DND-41 (cell line): ENCODE measurements at regions not wholly inside any gene's neighbourhood (a gene's known extent, or its start where the extent isn't known, plus 50 kb on each side); places are given as distances from the start of the nearest gene placed in this dataset.

Experiments used
- ATAC-seq: fragments of 200-7000 bp; cut with Tn5 transposase; 3 replicates; pipeline ENCODE4 v1.9.1; 2021; ENCODE audit warnings: low read depth; ENCODE audit not compliant: insufficient read depth
- DNase-seq: peaks from one replicate; pipeline ENCODE4 v3.0.0-alpha.2; 2020
- H2AFZ ChIP-seq: 2 replicates; pipeline ENCODE4 v1.6.0; 2012; ENCODE audit warnings: low read depth, low read length
- H3K27ac ChIP-seq: 2 replicates; pipeline ENCODE4 v1.5.1; 2012; ENCODE audit warnings: low read length, inconsistent platforms
- H3K27me3 ChIP-seq: fragments of 200-600 bp; sonication (generic); 2 replicates; pipeline ENCODE4 v1.6.0; 2012; ENCODE audit warnings: low read length, mild to moderate bottlenecking, inconsistent platforms; ENCODE audit not compliant: insufficient read depth, poor library complexity
- H3K36me3 ChIP-seq: 2 replicates; pipeline ENCODE4 v1.5.1; 2012; ENCODE audit warnings: low read length, inconsistent platforms; ENCODE audit not compliant: insufficient read depth
- H3K4me1 ChIP-seq: 2 replicates; pipeline ENCODE4 v1.5.1; 2012; ENCODE audit warnings: mild to moderate bottlenecking, low read length; ENCODE audit not compliant: insufficient read depth
- H3K4me2 ChIP-seq: 2 replicates; pipeline ENCODE4 v1.6.0; 2012; ENCODE audit warnings: mild to moderate bottlenecking, moderate library complexity, low read length, inconsistent platforms; ENCODE audit not compliant: insufficient read depth
- H3K4me3 ChIP-seq, 2 experiments: fragments of 200-600 bp in 1 of 2; shearing (Covaris generic) in 1 of 2; 2 replicates each; pipeline ENCODE4 v1.5.1; 2012 to 2016; ENCODE audit warnings: inconsistent platforms in 2 of 2, low read length in 2 of 2, mild to moderate bottlenecking in 2 of 2, low read depth in 1 of 2, moderate library complexity in 1 of 2
- H3K79me2 ChIP-seq: 2 replicates; pipeline ENCODE4 v1.6.0; 2012; ENCODE audit warnings: low read length, inconsistent platforms; ENCODE audit not compliant: insufficient read depth
- H3K9ac ChIP-seq: 2 replicates; pipeline ENCODE4 v1.6.0; 2012; ENCODE audit warnings: low read depth, mild to moderate bottlenecking, inconsistent platforms, low read length, moderate library complexity
- H3K9me3 ChIP-seq: 2 replicates; pipeline ENCODE4 v1.5.1; 2012; ENCODE audit warnings: low read length, moderate library complexity, mild to moderate bottlenecking, inconsistent platforms; ENCODE audit not compliant: insufficient read depth, severe bottlenecking
- H4K20me1 ChIP-seq: 2 replicates; pipeline ENCODE4 v1.6.0; 2012; ENCODE audit warnings: low read length; ENCODE audit not compliant: insufficient read depth
- EZH2 ChIP-seq: IDR thresholded peaks from 3 replicates; pipeline ENCODE4 v1.6.1; 2012; ENCODE audit warnings: borderline replicate concordance, low read depth, mild to moderate bottlenecking, moderate library complexity, low read length, inconsistent platforms; ENCODE audit not compliant: severe bottlenecking
- TF ChIP-seq, protein P1 (sequence below): IDR thresholded peaks from 2 replicates; pipeline ENCODE4 v1.5.1; 2012; ENCODE audit warnings: borderline replicate concordance, low read length, moderate library complexity, mild to moderate bottlenecking; ENCODE audit not compliant: poor library complexity, severe bottlenecking; ENCODE audit errors: extremely low read depth

GRCh38 chr11:8801121-8801520 lies 109.9 kb upstream of the AKIP1 start:
- no peak overlapping the region for H2AFZ ChIP-seq
- no peaks in the 10 kb centered on the region for H3K4me1 ChIP-seq
- ATAC-seq (no peak), DNase-seq (no peak)
- no peaks in the 10 kb centered on the region for H3K27me3 ChIP-seq
- H3K9ac ChIP-seq, result no peak overlapping the region
- no peak overlapping the region for H3K27ac ChIP-seq
- H3K36me3 ChIP-seq, result no peaks in the 10 kb centered on the region
- H4K20me1 ChIP-seq, result no peaks in the 10 kb centered on the region
- no peak overlapping the region for H3K4me3 ChIP-seq
- no peak overlapping the region for H3K4me2 ChIP-seq
- no peaks in the 10 kb centered on the region for H3K79me2 ChIP-seq
- H3K9me3 ChIP-seq, result no peaks in the 10 kb centered on the region
- TF ChIP-seq, protein P1, sequence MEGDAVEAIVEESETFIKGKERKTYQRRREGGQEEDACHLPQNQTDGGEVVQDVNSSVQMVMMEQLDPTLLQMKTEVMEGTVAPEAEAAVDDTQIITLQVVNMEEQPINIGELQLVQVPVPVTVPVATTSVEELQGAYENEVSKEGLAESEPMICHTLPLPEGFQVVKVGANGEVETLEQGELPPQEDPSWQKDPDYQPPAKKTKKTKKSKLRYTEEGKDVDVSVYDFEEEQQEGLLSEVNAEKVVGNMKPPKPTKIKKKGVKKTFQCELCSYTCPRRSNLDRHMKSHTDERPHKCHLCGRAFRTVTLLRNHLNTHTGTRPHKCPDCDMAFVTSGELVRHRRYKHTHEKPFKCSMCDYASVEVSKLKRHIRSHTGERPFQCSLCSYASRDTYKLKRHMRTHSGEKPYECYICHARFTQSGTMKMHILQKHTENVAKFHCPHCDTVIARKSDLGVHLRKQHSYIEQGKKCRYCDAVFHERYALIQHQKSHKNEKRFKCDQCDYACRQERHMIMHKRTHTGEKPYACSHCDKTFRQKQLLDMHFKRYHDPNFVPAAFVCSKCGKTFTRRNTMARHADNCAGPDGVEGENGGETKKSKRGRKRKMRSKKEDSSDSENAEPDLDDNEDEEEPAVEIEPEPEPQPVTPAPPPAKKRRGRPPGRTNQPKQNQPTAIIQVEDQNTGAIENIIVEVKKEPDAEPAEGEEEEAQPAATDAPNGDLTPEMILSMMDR, result no peak
- TF ChIP-seq EZH2, result no peak

- no peaks in the 10 kb centered on the region for H3K9me3 ChIP-seq
- H4K20me1 ChIP-seq, result no peaks in the 10 kb centered on the region
- DNase-seq (no peak), ATAC-seq (no peak)
- no peak overlapping the region for H3K9ac ChIP-seq
- H3K4me1 ChIP-seq, result no peaks in the 10 kb centered on the region
- no peak overlapping the region for H3K4me2 ChIP-seq
- H3K36me3 ChIP-seq, result no peaks in the 10 kb centered on the region
- H2AFZ ChIP-seq, result no peak overlapping the region
- H3K79me2 ChIP-seq, result no peaks in the 10 kb centered on the region
- H3K27me3 ChIP-seq, result no peaks in the 10 kb centered on the region
- no peak for TF ChIP-seq EZH2
- TF ChIP-seq, protein P1, result no peak
- no peak overlapping the region for H3K27ac ChIP-seq
- H3K4me3 ChIP-seq, result no peak overlapping the region
These were observed 108.7 kb upstream of the AKIP1 start for GRCh38 chr11:8802251-8802650.

GRCh38 chr11:8803973-8804372 lies 107.0 kb upstream of the AKIP1 start:
- DNase-seq, result no peak
- no peaks in the 10 kb centered on the region for H4K20me1 ChIP-seq
- H3K27me3 ChIP-seq, result no peaks in the 10 kb centered on the region
- TF ChIP-seq EZH2, result no peak
- TF ChIP-seq, protein P1, result no peak
- no peaks in the 10 kb centered on the region for H3K9me3 ChIP-seq
- no peak for ATAC-seq
- no peak overlapping the region for H3K4me2 ChIP-seq
- H3K4me3 ChIP-seq, result no peak overlapping the region
- H3K36me3 ChIP-seq, result no peaks in the 10 kb centered on the region
- H3K9ac ChIP-seq, result no peak overlapping the region
- no peak overlapping the region for H2AFZ ChIP-seq
- H3K79me2 ChIP-seq, result no peaks in the 10 kb centered on the region
- no peaks in the 10 kb centered on the region for H3K4me1 ChIP-seq
- no peak overlapping the region for H3K27ac ChIP-seq

- ATAC-seq, result no peak
- no peak overlapping the region for H3K27ac ChIP-seq
- H3K79me2 ChIP-seq, result no peaks in the 10 kb centered on the region
These were observed 105.7 kb upstream of the AKIP1 start for GRCh38 chr11:8805296-8805695.

More at GRCh38 chr11:8805296-8805695, 105.7 kb upstream of the AKIP1 start:
- Histone ChIP-seq H3K4me2 (no peak overlapping the region), H3K36me3 (no peaks in the 10 kb centered on the region), H3K27me3 (no peaks in the 10 kb centered on the region), H2AFZ (no peak overlapping the region), H4K20me1 (no peaks in the 10 kb centered on the region), H3K4me3 (no peak overlapping the region), H3K9ac (no peak overlapping the region), H3K4me1 (no peaks in the 10 kb centered on the region), H3K9me3 (no peaks in the 10 kb centered on the region)
- TF ChIP-seq, protein P1, result no peak
- no peak for TF ChIP-seq EZH2
- no peak for DNase-seq
